ENCODE measurements at regions not wholly inside any gene's neighbourhood (a gene's known extent, or its start where the extent isn't known, plus 50 kb on each side); places are given as distances from the start of the nearest gene placed in this dataset.

- 0% methylated on average over 1 of the region's 1 CpG for WGBS (ENCODE audit: insufficient coverage, low coverage, missing lambda C conversion rate)
- Histone ChIP-seq H4K20me1 (replicated peaks; ENCODE audit: control insufficient read depth, insufficient read depth, low read length) (no peaks in the 10 kb centered on the region), H3K4me3 (no peak overlapping the region), H2AFZ (ENCODE audit: low read depth, low read length) (no peak overlapping the region), H3K27me3 (ENCODE audit: control insufficient read depth in 2 of 2, insufficient read depth in 2 of 2, low read length in 2 of 2) (no peaks in the 10 kb centered on the region), H3K9me3 (replicated peaks; ENCODE audit: control insufficient read depth, insufficient read depth, low read depth, low read length) (no peaks in the 10 kb centered on the region), H3K27ac (ENCODE audit: extremely low read depth, low read depth, low read length) (no peak overlapping the region), H3K9me1 (ENCODE audit: control insufficient read depth, insufficient read depth, low read length) (no peaks in the 10 kb centered on the region), H3K4me1 (replicated peaks in 1 of 2; ENCODE audit: control insufficient read depth in 2 of 2, insufficient read depth in 2 of 2, low read length in 2 of 2) (no peaks in the 10 kb centered on the region), H3K79me2 (ENCODE audit: control insufficient read depth, insufficient read depth, low read length) (no peaks in the 10 kb centered on the region), H3K36me3 (ENCODE audit: control insufficient read depth, insufficient read depth, low read length) (no peaks in the 10 kb centered on the region), H3K4me2 (ENCODE audit: insufficient read depth, low read length) (no peak overlapping the region), H3K9ac (ENCODE audit: insufficient read depth in 1 of 2, low read depth in 2 of 2, low read length in 2 of 2) (no peak overlapping the region)
- no peak for DNase-seq (ENCODE audit: extremely low read depth in 1 of 4, low spot score in 3 of 4)
- intact Hi-C loops (cut with micrococcal nuclease), result no loop called here
- TF ChIP-seq HMG20A (CRISPR knock-in tag; conservative IDR thresholded peaks at IDR 0.05), result no peak
- ATAC-seq, result no peak
- POLR2A ChIA-PET, result no interaction called here
- CTCF ChIA-PET (ENCODE audit: low intra/inter-chr PET ratio), result no interaction called here
- no TSS peak for BruUV-seq (replicated peaks)
- in situ Hi-C loops (cut with MboI), result no loop called here
- FAIRE-seq, result no peak
These were observed 135.1 kb upstream of the GEMIN8 start for GRCh38 chrX:14164828-14165227.

GRCh38 chrX:14125462-14125861 is 95.8 kb upstream of the GEMIN8 start:
- H3K9ac ChIP-seq (ENCODE audit: insufficient read depth in 1 of 2, low read depth in 2 of 2, low read length in 2 of 2), result no peak overlapping the region
- in situ Hi-C loops (cut with MboI), result no loop called here
- no peaks in the 10 kb centered on the region for H3K36me3 ChIP-seq (ENCODE audit: control insufficient read depth, insufficient read depth, low read length)
- WGBS (ENCODE audit: insufficient coverage, low coverage, missing lambda C conversion rate), result 0% methylated on average over 4 of the region's 4 CpGs
- no peak for ATAC-seq
- H3K9me1 ChIP-seq (ENCODE audit: control insufficient read depth, insufficient read depth, low read length), result no peaks in the 10 kb centered on the region
- DNase-seq (ENCODE audit: extremely low read depth in 1 of 4, low spot score in 3 of 4), result no peak
- no peaks in the 10 kb centered on the region for H3K4me1 ChIP-seq (replicated peaks in 1 of 2; ENCODE audit: control insufficient read depth in 2 of 2, insufficient read depth in 2 of 2, low read length in 2 of 2)
- H3K27me3 ChIP-seq (ENCODE audit: control insufficient read depth in 2 of 2, insufficient read depth in 2 of 2, low read length in 2 of 2), result no peaks in the 10 kb centered on the region
- H3K27ac ChIP-seq (ENCODE audit: extremely low read depth, low read depth, low read length), result no peak overlapping the region
- ChIA-PET POLR2A (no interaction called here), CTCF (ENCODE audit: low intra/inter-chr PET ratio) (no interaction called here)
- no peaks in the 10 kb centered on the region for H4K20me1 ChIP-seq (replicated peaks; ENCODE audit: control insufficient read depth, insufficient read depth, low read length)
- no peak overlapping the region for H2AFZ ChIP-seq (ENCODE audit: low read depth, low read length)
- no TSS peak for BruUV-seq (replicated peaks)
- TF ChIP-seq ZNF12 (CRISPR knock-in tag; IDR thresholded peaks at IDR 0.05) (no peak), RAD21 (CRISPR knock-in tag; conservative IDR thresholded peaks at IDR 0.05 in 1 of 2, IDR thresholded peaks at IDR 0.05 in 1 of 2) (peak in 1 of 2 experiments; percentile 12; a peak in 1 of 4 replicates), FIP1L1 (IDR thresholded peaks at IDR 0.05; ENCODE audit: low read depth, low read length, poor library complexity, severe bottlenecking) (no peak), FOXM1 (IDR thresholded peaks at IDR 0.05; ENCODE audit: low read depth) (no peak), FOXM1 (CRISPR knock-in tag; IDR thresholded peaks at IDR 0.05; ENCODE audit: low read depth) (no peak), NRF1 (conservative IDR thresholded peaks at IDR 0.05 in 1 of 2, IDR thresholded peaks at IDR 0.05 in 1 of 2) (no peak), ZNF224 (CRISPR knock-in tag; IDR thresholded peaks at IDR 0.05) (no peak)
- FAIRE-seq, result no peak
- intact Hi-C loops (cut with micrococcal nuclease), result no loop called here
- H3K4me2 ChIP-seq (ENCODE audit: insufficient read depth, low read length), result no peak overlapping the region
- H3K4me3 ChIP-seq, result no peak overlapping the region
- H3K9me3 ChIP-seq (replicated peaks; ENCODE audit: control insufficient read depth, insufficient read depth, low read depth, low read length), result no peaks in the 10 kb centered on the region
- H3K79me2 ChIP-seq (ENCODE audit: control insufficient read depth, insufficient read depth, low read length), result no peaks in the 10 kb centered on the region
